Epithelial cell of prostate (primary cell): ENCODE measurements at regions not wholly inside any gene's neighbourhood (a gene's known extent, or its start where the extent isn't known, plus 50 kb on each side); places are given as distances from the start of the nearest gene placed in this dataset.

Source experiments
- DNase-seq: peaks from one replicate; pipeline ENCODE4 v3.0.0-alpha.2; 2011; ENCODE audit warnings: low read depth, low spot score
- H3K27ac ChIP-seq: fragments of 450-650 bp; 2 replicates; pipeline ENCODE4 v1.5.1; 2017; ENCODE audit warnings: mild to moderate bottlenecking

DNA sequence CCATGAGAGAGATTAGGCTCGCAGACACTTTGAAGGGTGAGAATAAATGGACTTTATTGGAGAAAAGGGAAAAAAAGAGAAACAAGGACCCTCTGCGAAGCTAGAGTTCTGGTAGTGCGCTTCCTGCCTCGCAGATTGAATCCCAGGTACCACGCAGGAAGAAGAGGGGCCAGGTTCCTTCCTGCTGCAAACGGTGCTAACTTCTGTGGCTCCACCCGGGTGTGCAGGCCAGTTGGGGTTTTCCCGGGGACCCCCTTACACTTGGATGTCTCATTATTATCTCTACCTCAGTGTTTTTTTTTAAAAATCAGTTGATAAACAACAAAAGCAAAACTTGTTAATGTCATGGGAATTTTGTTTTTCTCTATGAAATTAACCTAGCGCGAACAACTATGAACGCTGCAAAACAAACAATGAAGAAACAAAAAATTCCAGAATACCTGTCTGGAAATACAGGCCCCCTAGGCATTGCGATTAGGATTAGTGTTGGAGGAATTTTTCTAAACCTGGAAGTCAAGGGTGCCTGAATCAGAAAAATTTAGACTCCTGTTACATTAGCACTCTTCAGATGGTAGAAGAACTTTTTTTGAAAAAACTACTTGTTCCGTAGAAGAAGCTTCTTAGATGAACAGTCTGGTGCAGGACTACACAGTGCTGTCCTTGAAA lies 414.5 kb downstream of the MAN2A1 start:
- H3K27ac ChIP-seq: no peak overlapping the region
- DNase-seq: no peak

DNA sequence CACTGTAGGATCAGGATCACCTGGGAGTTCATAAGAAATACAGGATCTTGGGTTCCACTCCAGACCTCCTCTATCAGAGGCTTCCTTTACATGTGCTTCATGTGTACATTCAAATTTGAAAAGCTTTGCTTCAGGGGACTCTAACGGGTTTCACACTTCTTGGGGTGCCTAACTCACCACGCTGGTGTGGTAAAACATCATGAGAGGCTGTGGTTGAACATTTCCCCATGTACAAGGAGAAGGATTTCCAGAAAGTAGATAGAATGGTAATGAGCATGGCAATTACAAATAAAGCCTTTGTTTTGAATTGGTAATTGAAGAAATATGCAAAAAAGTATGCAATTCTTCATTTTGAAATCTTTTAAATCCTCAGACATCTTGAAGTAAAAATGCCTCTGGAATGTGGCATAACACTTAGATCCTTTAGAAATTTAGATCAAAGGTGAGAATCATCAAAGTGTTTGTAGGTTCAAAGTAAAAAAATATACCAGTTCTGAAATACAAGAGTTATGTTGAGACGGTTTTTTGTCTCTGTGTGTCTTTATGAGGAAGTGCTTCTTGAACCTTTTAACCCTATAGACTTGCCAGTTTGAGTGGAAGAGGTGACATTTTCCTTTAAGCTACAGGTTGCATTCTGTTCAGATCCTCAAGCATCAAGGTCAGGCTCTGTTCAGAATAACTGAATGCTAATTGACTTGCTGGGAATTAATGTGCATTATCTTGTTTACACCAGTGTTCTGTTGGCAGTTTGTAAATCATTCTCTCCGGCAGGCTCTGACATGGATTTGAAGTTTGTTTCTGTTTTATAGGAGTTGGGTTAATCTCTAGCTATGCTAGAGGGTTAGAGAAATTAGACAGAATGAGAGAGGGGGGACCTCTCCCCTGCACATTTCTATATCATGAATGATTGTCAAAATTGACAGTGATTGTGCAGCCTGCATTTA lies 415.3 kb downstream of the MAN2A1 start:
- DNase-seq: no peak

DNA sequence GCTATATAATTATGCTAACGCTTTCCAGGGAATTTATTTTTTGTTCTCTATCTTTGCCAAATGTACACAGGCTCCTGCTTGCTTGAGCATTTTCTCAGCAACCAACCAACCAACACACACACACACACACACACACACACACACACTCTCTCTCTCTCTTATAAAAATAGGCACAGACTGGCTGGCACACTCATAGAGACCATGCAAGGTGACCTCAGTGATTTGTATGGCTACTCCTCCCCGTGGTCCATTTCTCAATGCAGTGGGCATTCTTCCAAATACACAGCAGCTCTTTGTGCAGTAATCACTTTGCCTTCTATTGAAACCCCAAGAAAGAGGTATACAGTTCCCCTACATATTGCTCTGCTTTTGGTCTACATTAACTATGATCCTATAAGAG lies 416.0 kb downstream of the MAN2A1 start:
- DNase-seq: no peak
- no peak overlapping the region for H3K27ac ChIP-seq

More for the DNA sequence above, 415.3 kb downstream of the MAN2A1 start:
- H3K27ac ChIP-seq: no peak overlapping the region

DNA sequence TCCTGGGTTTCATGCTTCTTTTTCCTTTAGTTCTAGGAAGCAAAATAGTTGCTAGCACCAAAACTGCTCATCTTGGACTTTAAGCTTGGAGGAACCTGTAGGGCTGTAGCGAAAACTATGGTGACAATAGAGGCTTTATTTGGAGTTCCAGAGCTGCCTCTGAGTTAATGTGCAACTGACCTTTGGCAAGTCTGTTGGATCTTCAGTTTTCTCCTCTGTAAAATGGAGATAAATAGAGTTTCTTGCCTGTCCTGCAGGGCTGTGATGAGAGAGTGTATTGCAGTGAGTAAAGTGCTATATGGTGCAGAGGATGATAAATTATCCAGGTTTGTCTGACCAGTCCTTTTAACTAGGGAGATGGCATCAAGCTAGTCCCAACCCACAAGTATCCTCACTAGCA lies 417.0 kb downstream of the MAN2A1 start:
- H3K27ac ChIP-seq: no peak overlapping the region
- no peak for DNase-seq

DNA sequence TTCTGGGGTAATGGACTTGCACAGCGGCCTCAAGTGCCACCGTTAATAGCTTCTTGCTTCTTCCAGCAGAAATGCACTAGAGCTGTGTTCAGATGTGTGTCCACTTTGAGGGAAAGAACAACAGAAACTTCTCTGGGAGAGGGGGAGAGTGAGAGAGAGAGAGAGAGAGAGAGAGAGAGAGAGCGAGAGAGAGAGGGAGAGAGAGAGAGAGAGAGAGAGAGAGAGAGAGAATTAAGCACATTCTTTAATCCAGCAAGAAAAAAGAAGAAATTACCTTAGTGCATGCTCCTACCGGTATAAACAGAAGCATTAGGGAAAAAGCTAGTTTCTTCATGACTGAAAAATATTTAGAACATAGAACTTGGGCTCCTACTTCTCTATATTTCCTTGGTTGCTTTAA lies 418.8 kb downstream of the MAN2A1 start:
- no peak overlapping the region for H3K27ac ChIP-seq
- no peak for DNase-seq

DNA sequence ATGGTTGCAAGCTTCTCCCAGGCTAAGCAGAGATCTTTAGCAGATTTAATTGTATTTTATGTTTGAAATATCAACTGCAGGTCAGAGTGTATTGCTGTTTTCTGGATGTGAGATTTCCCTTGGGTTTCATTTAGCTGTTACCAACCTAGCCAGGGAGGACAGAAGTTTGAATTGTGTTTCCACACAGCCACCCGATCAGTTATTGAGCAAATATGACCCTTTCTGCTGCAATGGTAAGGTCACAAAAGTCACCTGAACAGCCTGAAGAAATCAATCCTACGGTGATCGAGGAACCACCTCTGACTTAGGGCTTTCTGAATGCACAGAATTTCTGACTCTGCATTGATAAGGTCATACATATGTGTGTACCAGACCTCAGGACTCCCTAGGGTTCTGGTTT lies 419.9 kb downstream of the MAN2A1 start:
- no peak for DNase-seq
- H3K27ac ChIP-seq: no peak overlapping the region

DNA sequence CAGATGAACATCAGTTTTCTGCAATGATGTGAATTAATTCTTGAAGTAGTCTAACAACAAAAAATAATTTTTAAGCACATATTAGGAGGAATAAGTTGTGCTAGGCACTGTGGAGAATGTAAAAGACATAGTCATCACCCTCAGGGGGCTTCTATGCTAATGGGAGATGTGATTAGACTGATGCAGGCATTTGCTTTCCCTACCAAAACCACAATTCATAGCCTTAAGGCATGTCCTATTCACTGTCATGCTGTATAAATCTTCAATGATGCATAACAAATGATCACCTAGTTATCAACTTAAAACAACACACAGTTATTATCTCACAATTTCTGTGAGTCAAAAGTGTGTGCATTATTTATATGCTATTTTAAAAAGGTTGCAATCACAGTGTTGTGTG lies 422.6 kb downstream of the MAN2A1 start:
- DNase-seq: no peak
- H3K27ac ChIP-seq: no peak overlapping the region

DNA sequence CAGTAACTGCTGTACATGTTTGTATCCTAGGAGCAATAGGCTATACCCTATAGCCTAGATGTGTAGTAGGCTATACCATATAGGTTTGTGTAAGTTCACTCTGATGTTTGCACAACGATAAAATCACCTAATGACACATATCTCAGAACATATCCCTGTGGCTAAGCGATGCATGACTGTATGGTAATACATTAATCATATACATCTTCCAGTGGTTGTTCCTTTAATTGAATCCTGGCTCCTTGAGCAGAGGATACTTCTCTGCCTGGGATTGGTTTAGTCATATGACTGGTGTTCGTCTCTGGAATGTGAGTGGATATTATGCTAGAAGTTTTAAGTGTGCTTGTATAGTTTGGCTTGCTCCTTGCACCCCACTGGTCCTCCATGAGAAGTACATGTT lies 425.8 kb downstream of the MAN2A1 start:
- DNase-seq: no peak
- no peak overlapping the region for H3K27ac ChIP-seq

DNA sequence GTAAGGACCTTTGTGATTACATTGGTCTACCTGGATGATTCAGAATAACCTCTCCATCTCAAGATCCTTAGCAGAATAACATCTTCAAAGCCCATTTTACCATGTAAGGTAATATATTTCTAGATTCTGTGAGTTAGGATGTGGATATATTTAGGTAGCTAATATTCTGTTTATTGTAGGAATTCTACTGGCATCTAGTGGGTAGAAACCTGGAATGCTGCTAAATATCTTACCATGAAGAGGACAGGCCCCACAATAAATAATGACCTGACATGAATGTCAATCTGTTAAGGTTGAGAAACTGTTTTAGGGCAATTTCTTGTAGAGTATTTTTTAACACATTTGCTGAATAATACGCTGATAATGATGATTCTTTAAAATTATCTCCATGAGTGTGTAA lies 426.8 kb downstream of the MAN2A1 start:
- no peak overlapping the region for H3K27ac ChIP-seq
- DNase-seq: no peak

DNA sequence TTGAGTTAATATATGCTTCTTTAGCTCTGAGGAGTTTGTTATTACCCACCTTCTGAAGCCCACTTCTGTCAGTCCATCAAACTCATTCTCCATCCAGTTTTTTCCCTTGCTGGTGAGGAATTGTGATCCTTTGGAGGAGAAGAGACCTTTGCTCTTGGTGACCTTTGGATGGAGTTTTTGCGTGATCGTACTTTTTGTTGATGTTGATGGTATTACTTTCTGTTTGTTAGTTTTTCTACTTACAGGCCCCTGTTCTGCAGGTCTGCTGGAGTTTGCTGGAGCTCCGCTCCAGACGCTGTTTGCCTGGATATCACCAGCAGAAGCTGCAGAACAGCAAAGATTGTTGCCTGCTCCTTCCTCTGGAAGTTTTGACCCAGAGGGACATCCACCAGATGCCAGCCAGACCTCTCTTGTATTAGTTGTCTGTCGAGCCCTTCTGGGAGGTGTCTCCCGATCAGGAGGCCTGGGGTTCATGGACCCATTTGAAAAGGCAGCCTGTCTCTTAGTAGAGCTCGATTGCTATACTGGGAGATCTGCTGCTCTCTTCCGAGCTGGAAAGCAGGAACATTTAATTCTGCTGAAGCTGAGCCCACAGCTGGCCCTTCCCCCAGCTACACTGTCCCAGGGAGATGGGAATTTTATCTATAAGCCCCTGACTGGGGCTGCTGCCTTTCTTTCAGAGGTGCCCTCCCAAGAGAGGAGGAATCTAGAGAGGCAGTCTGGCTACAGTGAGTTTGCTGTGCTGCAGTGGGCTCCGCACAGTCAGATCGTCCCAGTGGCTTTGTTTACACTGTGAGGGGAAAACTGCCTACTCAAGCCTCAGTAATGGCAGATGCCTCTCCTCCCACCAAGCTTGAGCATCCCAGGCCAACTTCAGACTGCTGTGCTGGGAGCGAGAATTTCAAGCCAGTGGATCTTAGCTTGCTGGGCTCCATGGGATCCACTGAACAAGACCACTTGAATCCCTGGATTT lies 445.5 kb downstream of the MAN2A1 start:
- no peak overlapping the region for H3K27ac ChIP-seq
- DNase-seq: no peak

DNA sequence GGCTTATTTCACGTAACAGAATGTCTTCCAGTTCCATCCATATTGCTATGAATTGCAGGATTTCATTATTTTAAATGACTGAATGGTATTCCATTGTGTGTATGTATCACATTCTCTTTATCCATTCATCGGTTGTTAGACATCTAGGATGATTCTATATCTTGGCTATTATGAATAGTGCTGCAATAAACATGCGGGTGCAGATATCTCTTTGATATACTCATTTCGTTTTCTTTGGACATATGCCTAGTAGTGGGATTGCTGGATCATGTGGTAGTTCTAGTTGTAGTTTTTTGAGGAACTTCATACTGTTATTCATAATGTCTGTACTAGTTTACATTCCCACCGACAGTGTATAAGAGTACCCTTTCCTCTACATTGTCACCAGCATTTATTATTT lies 460.5 kb downstream of the MAN2A1 start:
- no peak for DNase-seq
- H3K27ac ChIP-seq: no peak overlapping the region

DNA sequence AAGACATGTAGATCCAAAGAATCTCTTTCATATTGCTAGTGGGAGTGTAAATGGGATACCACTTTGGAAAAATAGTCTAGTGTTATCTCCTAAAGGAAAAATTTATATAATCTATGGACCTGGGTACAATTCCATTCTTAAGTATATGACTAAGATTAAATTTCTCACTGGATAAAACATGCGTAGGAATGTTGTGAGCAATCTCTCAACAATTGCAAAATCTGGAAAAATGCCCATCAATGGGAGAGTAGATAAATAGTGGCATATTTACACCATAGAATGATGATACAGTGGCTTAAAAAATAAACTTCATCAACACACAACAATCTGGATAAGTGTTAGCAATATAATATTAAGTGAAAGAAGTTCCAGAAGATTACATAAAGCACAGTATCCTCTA lies 469.5 kb downstream of the MAN2A1 start:
- no peak overlapping the region for H3K27ac ChIP-seq
- peak; percentile 10 for DNase-seq

DNA sequence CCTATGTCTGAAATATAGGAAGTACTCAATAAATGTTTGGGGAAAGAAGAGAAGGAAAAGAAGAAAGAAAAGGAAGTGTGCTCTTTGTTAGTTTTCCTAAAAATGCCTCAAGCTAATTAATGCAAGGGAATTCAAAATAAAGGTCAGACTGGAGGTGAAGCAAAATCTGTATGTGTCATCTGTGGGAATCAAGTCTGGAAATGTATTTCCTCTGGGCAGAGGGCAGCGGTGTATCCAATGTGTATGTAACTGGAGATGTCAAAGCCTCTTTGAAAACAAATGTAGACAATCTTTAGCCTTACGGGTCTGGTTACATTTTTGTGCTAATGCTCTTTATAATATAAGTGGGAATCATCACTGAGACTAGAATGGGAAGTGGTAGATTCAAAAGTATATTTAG lies 471.4 kb downstream of the MAN2A1 start:
- DNase-seq: no peak
- H3K27ac ChIP-seq: no peak overlapping the region

DNA sequence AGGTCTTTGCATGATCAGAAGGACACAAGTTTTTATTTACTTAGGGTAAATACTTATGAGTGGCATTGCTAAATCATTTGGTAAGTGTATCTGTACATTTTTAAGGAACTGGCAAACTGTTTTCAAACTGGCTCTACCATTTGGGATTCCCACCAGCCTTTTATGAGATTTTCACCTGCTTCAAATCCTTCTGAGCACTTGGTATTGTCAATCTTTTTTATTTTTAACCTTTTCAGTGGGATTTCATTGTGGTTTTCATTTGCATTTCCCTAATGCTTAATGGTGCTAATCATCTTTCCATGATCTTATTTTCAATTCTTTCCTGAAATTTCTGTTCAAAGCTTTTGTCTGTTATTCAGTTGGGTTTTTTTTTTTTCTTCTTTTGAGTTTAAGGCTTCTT lies 475.6 kb downstream of the MAN2A1 start:
- DNase-seq: no peak
- H3K27ac ChIP-seq: no peak overlapping the region

DNA sequence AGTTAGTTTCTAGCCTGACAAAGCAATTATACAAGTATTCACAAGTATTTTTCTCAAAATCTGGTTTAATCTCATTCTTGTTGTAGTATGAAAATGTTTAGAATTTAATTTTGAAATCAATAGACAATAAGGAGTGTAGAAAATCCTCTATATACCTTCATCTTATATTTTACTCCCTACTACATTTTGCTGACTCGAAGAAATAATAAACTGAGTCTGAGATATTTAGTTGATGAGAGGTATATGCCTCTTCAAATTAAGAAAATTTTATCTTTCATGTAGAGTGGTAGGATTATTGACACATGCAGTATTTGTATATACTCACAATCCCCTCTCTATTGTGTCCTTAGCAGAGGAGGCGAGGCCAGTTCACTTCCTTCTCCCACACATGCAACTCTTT lies 477.7 kb downstream of the MAN2A1 start:
- DNase-seq: no peak
- H3K27ac ChIP-seq: no peak overlapping the region

DNA sequence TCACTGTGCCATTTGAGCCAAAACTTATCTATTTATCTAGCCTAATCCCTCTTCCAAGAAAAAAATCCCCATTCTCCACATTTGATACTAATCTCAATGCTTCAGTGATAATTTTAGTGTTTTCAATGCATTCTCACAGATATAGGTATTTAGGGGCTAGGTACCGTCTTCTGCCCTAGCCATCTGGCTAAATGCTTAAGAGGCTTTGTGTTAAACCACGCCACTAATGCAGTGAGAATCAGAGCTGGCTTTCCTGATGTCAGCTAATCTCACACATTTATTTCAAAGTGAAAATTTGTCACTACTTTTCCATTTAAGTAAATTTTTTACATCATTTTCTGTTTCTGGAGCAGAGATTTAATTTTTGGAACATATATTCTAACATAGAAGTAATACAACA lies 479.7 kb downstream of the MAN2A1 start:
- DNase-seq: no peak
- H3K27ac ChIP-seq: no peak overlapping the region

DNA sequence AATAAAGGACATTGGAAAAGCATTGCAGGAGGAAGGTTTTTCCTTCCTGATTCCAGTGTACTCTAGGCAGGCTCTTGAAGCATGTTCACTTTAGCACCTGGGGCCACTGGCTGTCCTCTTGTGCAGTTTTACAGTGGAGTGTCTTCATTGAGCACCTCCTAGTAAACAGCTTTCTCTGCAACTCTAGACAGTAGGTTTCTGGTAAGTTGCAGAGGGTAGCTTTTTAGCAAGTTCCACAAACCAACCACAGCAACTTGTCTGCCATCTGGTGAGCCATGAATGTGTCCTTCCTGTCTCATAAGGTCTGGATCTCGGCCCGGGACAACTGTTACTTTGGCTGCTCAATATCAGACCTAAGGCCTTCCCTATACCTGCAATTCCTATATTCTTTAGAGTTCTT lies 488.0 kb downstream of the MAN2A1 start:
- no peak for DNase-seq
- H3K27ac ChIP-seq: no peak overlapping the region

DNA sequence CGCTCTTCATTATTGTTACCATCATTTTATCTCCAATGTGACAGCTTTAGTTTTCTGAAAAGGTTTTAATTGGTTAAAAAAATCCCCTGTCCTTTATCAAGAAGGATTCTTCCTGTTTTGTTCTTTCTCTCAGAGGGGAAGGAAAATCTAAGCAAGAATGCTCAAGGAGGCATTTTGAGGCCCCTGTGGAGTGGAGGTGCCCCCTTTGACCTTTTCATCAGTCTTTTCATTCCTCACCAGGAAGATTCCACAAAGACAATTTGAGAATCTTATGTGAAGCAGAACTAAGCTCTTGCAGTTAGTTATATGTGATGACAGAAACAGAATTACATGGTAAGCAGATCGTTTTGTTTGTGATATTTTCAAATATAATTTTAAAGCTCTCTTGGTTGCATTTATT lies 489.6 kb downstream of the MAN2A1 start:
- DNase-seq: no peak
- H3K27ac ChIP-seq: no peak overlapping the region

DNA sequence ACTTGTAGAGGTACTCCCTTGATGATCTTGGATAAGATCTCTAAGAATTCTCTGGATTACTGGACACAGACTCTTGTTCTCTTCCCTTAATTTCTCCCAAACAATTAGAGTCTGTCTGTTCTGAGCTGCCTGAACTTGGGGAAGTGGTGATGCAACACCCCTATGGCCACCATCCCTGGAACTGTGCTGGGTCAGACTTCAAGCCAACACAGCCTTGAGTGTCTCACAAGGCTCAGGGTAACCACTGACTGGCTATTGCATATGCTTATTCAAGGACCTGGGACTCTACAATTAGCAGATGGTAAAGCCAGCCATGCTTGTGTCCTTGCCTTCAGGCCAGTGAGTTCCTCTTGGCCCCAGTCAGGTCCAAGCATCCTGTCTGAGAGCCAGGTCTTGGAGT lies 504.5 kb downstream of the MAN2A1 start:
- no peak for DNase-seq
- H3K27ac ChIP-seq: no peak overlapping the region

DNA sequence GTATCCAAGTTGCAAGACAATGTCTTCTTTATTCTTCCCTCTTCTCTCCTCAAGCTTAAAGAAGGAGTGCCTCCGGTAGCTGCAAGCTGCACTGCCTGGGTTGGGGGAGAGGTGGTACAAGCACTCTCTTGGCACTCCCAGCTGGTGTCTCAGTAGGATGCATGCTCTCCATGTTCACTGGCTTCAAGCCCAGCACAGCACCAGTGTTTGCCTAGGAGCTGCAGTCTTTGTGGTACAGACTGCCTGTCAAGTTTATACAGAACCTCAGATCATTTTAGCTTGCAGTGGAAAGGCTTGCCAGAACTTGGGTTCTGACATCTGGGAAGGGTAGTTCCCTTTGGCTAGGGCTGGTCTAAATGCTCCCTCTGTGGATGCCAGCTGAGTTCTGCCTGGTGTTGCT lies 505.6 kb downstream of the MAN2A1 start:
- H3K27ac ChIP-seq: no peak overlapping the region
- no peak for DNase-seq

DNA sequence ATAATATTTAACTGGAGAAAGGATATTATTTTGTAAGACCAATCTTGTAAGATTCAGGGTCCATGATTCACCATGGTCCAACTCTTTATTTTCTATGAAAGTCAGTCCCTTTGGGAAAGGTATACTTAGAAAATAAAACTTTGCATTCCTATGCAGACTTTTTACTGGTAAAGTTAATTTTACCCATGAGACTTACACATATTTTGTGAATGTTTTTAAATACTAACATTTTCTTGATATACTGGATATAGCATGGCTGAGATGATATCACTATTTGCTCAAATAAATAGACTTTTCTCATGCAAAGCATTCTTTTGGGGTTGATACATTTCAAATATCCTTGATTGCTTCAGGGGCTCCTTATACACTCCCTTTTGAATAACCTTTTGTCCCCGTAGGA lies 512.1 kb downstream of the MAN2A1 start:
- no peak overlapping the region for H3K27ac ChIP-seq
- no peak for DNase-seq
